HG02885 (cell line): ENCODE measurements at regions not wholly inside any gene's neighbourhood (a gene's known extent, or its start where the extent isn't known, plus 50 kb on each side); places are given as distances from the start of the nearest gene placed in this dataset.
"Not testable (repeated sequence)": the region's sequence is repeated elsewhere in the genome, so short reads cannot be mapped to it uniquely, and the experiment has no call there.

ENCODE experiments used
- ATAC-seq: cut with Tn5 transposase; IDR thresholded peaks from one replicate; pipeline ENCODE4 v1.9.1; 2021; ENCODE audit warnings: mild to moderate bottlenecking; ENCODE audit not compliant: unreplicated experiment, poor library complexity

- no peak for ATAC-seq
Measured at GRCh38 chr13:71219698-71220415, 647.1 kb downstream of the DACH1 start.

- peak; percentile 77 for ATAC-seq
Measured at GRCh38 chr13:71218960-71219359, 648.0 kb downstream of the DACH1 start.

DNA sequence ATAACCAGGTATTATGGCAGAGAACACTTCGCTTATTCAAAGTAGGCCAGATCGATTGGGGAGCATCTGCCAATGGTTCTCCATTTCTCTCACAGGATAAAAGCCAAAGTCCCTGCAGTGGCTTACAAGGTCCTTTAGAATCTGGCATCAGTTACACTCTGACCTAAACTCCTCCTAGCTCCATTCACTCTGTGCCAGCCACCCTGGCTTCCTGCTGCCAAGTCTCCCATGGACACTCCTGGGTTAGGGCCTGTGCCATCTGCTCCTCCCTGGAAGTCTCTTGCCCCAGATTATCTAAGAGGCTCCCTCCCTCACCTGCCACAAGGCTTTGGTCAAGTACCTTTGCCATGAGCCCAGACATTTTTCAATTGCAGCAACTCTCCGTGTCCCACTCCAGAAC, 649.2 kb downstream of the DACH1 start:
- ATAC-seq: no peak

- ATAC-seq: no peak
Measured at GRCh38 chr13:71214821-71215220, 652.2 kb downstream of the DACH1 start.

DNA sequence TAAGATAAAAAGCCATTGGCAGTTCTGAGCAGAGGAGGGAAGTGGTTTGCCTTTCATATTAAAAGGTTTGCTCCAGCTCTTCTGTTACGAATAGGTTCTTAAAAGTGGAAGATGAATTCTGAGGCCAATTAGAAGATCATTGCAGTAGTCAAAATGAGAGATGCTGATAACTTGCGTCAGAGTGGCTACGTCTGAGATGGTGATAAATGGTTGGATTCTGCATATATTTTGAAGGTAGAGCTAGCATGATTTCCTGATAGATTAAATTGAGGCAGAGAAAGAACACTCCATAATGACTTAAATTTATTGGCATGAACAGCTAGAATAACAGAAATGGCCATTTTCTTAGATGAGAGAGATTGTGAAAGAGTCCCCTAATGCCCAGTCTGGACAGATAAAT, 652.6 kb downstream of the DACH1 start:
- no peak for ATAC-seq

GRCh38 chr13:71213252-71213821, 653.7 kb downstream of the DACH1 start:
- peak; percentile 82 for ATAC-seq

GRCh38 chr13:71210861-71211260, 656.1 kb downstream of the DACH1 start:
- ATAC-seq: no peak

DNA sequence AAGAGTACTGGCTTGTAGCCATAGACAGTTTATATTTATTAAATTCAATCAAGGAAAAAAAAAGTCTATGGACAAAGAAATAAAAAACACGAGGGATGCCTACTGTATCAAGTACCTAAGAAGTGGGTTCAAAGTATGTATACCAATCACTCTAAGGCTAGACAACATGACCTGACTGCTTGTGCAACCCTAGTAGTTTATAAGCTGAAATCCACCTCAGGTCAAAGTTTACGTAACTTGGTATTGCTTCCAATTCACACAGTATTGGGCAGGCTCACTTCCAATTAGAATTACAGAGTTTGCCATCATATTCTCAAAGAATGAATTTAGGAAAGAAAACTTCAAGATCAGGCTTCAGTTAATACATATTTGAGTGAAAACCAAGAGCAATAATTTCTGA, 657.8 kb downstream of the DACH1 start:
- ATAC-seq: no peak

DNA sequence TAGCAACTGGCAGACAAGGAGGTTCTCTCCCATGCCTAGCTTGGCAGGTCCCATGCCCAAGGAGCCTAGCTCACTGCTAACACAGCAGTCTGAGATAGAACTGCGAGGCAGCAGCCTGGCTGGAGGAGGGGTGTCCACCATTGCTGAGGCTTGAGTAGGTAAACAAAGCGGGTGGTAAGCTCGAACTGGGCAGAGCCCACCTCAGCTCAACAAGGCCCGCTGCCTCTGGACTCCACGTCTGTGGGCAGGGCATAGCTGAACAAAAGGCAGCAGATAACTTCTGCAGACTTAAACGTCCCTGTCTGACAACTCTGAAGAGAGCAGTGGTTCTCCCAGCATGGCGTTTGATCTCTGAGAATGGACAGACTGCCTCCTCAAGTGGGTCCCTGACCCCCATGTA, 682.4 kb downstream of the DACH1 start:
- ATAC-seq: not testable (repeated sequence)

GRCh38 chr13:71183352-71183751, 683.7 kb downstream of the DACH1 start:
- not testable (repeated sequence) for ATAC-seq

DNA sequence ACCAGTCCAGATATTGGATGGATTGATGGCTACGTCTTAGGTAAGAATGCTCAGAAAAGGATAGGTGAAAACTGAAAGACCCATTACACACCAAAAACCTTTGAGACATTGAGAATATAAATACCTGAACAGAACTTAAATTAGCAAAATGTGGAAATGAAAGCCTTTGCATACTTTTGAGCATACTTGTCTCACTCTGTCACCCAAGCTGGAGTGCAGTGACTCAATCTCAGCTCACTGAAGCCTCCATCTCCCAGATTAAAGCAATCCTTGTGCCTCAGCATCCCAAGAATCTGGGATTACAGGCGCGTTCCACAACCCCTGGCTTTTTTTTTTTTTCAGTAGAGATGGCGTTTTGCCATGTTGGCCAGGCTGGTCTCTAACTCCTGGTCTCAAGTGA, 695.3 kb downstream of the DACH1 start:
- peak; percentile 59 for ATAC-seq

- no peak for ATAC-seq
Measured at GRCh38 chr13:71169180-71169579, 697.8 kb downstream of the DACH1 start.

GRCh38 chr13:71156550-71156949, 710.5 kb downstream of the DACH1 start:
- no peak for ATAC-seq

DNA sequence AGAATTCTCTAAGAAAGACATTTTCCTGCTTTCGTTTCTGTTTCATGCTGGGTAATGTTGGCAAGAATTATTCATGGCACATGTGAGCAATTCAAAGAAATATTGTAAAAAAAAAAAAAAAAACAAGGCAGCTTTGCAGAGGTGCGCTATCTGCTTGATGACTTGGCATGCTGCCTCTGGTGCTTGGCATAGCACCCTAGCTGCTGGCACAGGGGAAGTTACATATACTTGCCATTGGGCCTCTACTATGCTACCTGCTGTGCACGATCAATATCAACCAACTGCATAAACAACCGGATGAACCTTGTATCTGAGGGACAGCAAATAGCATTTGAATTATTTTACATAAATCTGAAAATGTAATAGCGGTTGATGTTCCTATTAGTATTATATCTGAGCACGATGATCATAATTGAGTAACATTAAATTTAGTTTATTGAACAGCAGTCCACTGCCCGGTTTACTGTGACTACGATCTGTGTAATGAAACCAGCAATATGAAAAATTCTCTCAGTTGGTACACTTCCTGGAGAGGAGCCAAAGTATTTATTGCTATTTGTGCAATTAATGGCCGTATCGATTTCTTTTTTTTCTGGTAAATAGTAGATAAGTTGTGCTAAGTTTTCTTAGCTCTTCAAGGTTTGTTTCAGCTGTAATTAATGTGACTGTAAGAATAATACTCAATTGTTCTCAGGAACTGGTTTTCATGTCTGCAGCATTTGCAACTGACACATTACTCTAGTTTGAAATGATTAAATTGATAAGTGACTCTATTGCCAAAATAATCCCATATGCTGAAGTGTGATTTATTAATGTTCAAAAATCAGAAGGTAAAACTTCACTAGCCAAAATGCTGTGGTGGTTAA, 717.3 kb downstream of the DACH1 start:
- no peak for ATAC-seq

DNA sequence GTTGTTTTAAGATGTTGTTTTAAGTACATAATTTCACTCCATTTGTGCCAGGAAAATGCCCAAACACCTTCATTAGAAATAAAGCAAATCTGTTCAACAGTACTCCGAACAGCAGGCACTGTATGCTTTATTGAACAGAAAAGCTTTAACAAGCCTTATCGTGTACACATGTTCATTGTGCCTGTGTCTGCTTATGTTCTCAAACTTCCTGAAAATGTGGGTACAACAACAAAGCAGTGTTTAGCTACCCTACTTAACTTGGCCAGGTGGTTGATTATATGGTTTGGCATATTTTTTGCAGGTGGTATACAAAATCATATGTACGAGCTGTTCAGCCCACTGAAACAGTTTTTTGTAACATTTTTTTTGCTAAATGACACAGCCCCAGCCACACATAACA, 718.0 kb downstream of the DACH1 start:
- no peak for ATAC-seq

DNA sequence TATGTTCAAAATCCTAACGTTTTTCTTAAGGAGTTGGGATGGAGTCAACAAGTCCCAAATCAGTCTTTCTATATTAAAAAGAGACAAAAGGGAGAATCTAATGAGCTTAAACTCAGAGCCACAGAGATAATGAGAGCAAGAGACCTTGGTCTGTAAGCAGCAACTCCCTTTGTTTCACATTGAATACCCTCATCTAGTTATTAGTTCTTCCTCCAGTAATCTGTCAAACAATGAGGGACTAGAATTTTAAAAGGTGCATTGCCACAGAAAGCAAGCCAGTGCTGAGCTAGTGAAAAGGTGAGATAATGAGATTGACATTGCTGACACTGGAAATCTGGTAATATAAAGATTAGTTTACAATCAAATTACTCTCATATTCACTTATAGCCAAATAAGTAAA, 718.6 kb downstream of the DACH1 start:
- ATAC-seq: no peak

GRCh38 chr13:71144883-71145282, 722.1 kb downstream of the DACH1 start:
- ATAC-seq: no peak

DNA sequence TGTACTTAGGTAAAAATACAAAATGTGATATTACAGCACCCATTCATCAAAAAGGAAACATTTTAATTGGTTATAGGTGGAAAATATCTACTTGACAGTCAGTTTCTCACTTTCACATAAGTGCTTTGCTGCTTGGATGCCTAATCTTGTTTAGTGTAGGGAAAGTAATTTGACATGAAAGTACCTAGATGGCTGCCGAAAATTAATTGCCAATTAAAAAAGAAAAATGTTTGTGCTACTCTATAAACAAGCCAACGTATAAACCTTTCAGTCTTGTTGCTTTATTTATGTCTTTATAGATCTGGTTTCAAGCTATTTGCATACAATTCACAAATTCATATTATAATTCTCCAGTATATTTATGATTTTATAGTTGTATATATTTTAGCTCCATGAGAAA, 729.9 kb downstream of the DACH1 start:
- no peak for ATAC-seq

- no peak for ATAC-seq
Measured at GRCh38 chr13:71124230-71124629, 742.8 kb downstream of the DACH1 start.

GRCh38 chr13:71118779-71119364, 748.1 kb downstream of the DACH1 start:
- ATAC-seq: no peak

- ATAC-seq: no peak
Measured at GRCh38 chr13:71117920-71118319, 749.1 kb downstream of the DACH1 start.
